ENCODE measurements at regions not wholly inside any gene's neighbourhood (a gene's known extent, or its start where the extent isn't known, plus 50 kb on each side); places are given as distances from the start of the nearest gene placed in this dataset.

DNA sequence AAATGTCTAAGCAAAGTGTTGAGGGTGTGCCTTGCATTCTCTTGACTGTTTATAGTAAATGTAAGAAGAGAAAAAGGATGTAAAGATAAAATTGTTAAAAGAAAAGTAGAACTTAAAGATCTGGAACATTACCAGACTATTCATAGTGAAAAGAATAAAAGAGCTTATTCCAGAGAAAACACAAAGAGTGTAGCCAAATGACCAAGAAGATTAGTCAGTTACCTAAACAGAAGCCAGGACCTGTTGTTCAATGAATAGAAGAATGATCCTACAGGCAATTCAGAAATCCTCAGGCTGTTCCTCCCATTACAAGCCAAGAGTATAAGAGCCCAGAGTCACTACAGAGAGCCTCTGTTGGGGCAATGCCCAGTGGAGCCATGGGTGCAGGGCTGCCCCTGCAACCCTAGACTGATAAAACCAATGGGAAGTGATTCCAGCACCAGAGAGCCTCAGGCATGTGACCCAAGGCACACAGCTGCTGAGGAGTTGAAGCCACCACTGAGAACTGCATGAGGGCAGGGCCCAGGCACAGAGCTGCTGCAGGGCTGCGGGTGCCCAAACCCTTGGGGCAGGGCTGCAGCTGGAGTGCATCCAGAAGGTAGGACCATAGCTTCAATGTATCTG, 91.1 kb upstream of the SLC38A4 start:
- ChIA-PET CTCF (interaction anchor here (0.8 to 1.4 kb wide), 2 partner anchors 18 to 105 kb away, joined by 3 read pairs; no protein-coding TSS in a partner anchor), POLR2A (no interaction called here)
- DNase-seq (ENCODE audit: low read depth, low spot score) = no peak
- no peak overlapping the region for H3K4me3 ChIP-seq (ENCODE audit: low read depth, low read length)
- no peak for TF ChIP-seq CTCF (IDR thresholded peaks at IDR 0.05; ENCODE audit: insufficient read depth, low read length, missing control alignments)

DNA sequence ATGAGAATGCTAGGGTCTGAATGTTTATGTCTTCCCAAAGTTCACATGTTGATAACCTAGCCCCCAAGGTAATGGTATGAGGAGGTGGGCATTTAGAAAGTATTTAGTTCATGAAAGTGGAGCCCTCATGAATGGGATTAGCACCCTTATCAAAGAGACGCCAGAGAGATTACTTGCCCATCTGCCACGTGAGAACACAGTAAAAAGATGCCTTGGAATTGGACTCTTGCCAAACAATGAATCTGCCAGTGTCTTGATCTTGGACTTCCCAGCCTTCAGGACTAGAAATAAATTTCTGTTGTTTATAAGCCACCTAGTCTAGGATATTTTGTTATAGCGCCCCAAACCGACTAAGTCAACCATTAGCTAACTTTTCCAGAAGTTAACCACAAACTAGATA, 92.0 kb upstream of the SLC38A4 start:
- CTCF ChIA-PET = interaction anchor here (0.6 to 1.4 kb wide), 2 partner anchors 104 to 251 kb away, joined by 3 read pairs; no protein-coding TSS in a partner anchor
- POLR2A ChIA-PET = no interaction called here
- DNase-seq (ENCODE audit: low read depth, low spot score) = no peak
- no peak for TF ChIP-seq CTCF (IDR thresholded peaks at IDR 0.05; ENCODE audit: insufficient read depth, low read length, missing control alignments)
- H3K4me3 ChIP-seq (ENCODE audit: low read depth, low read length) = no peak overlapping the region

DNA sequence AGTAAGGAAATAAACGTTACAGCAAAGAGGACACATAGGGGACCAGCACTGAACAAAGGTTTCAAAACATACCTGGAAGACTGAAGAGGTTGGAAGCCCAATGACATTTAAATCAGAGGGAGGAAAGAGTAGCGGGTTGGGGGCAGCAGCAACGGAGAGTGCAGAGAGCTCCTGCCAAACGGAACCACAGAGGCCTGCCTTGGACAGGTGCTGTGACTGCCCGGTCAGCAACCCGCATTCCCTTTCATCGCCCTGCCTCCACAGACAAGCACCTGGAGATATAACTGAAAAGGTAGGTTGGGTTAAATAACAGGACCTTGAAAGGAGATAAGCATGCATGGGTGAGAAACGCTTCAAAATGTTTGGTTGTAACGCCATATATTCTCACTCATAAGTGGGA, 92.8 kb upstream of the SLC38A4 start:
- DNase-seq (ENCODE audit: low read depth, low spot score) = no peak
- ChIA-PET CTCF (interaction anchor here (0.6 kb wide), 1 partner anchor 252 kb away, joined by 3 read pairs; no protein-coding TSS in a partner anchor), POLR2A (no interaction called here)
- H3K4me3 ChIP-seq (ENCODE audit: low read depth, low read length) = no peak overlapping the region
- no peak for TF ChIP-seq CTCF (IDR thresholded peaks at IDR 0.05; ENCODE audit: insufficient read depth, low read length, missing control alignments)

DNA sequence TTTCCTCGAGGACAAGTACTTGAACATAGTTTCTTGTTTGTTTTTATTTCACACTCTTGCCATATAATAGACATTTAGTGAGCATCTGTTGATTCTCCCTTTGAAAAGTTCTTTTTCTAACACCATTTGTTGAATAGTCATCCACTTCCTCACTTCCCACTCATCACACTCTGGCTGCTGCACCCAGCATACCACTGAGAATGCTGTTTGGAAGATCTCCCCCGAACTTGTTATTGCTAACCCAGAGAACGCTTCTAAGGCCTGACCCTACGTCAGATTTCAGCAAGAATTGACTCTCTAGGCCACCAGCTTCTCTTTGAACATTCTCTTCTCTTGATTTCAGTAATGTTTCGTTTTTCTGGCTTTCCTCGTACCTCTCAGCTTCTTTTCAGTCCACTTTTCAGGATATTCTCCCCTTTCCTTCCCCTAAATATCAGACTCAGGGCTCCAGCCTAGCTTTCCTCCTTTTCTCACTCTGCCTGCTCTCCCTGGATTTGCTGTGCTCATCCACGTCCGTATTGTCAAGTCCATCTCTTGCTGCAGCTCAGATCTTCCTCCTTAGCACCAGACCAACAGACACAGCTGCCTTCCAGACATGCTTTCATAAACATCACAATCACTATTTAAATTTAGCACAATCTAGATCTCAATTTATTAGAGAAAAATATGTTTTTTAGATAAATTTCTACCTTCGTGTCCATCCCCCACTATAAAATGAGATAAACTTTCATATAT, 94.0 kb upstream of the SLC38A4 start:
- TF ChIP-seq CTCF (IDR thresholded peaks at IDR 0.05; ENCODE audit: insufficient read depth, low read length, missing control alignments) = no peak
- ChIA-PET POLR2A (no interaction called here), CTCF (no interaction called here)
- no peak for DNase-seq (ENCODE audit: low read depth, low spot score)
- H3K4me3 ChIP-seq (ENCODE audit: low read depth, low read length) = no peak overlapping the region

GRCh38 chr12:46920499-46920898, 94.7 kb upstream of the SLC38A4 start:
- no peak for DNase-seq (ENCODE audit: low read depth, low spot score)
- ChIA-PET CTCF (no interaction called here), POLR2A (no interaction called here)
- H3K4me3 ChIP-seq (ENCODE audit: low read depth, low read length) = no peak overlapping the region
- TF ChIP-seq CTCF (IDR thresholded peaks at IDR 0.05; ENCODE audit: insufficient read depth, low read length, missing control alignments) = no peak

GRCh38 chr12:46921048-46921763, 95.4 kb upstream of the SLC38A4 start:
- no peak for DNase-seq (ENCODE audit: low read depth, low spot score)
- ChIA-PET POLR2A (no interaction called here), CTCF (no interaction called here)
- no peak overlapping the region for H3K4me3 ChIP-seq (ENCODE audit: low read depth, low read length)
- no peak for TF ChIP-seq CTCF (IDR thresholded peaks at IDR 0.05; ENCODE audit: insufficient read depth, low read length, missing control alignments)

Data from AG04449 (cell line).